CD8-positive, alpha-beta memory T cell (primary cell): ENCODE measurements at regions not wholly inside any gene's neighbourhood (a gene's known extent, or its start where the extent isn't known, plus 50 kb on each side); places are given as distances from the start of the nearest gene placed in this dataset.
"Not testable (repeated sequence)": the region's sequence is repeated elsewhere in the genome, so short reads cannot be mapped to it uniquely, and the experiment has no call there.

ENCODE experiments used
- CTCF ChIA-PET: fragments of 350-600 bp; sonication (Branson Sonifier 250); formaldehyde crosslinking; loops from one replicate; lab custom pipeline; 2021; ENCODE audit warnings: antibody characterized with exemption; lab: Charles Lee
- POLR2A ChIA-PET: fragments of 350-600 bp; sonication (Branson Sonifier 250); formaldehyde crosslinking; loops from one replicate; lab custom pipeline; 2021; ENCODE audit warnings: antibody characterized with exemption; lab: Charles Lee
- DNase-seq, 5 donors: peaks; one replicate each; pipeline versions ENCODE4 v3.0.0 to v3.0.0-alpha.2; 2020 to 2022; ENCODE audit warnings: mixed read lengths in 1 of 5
- H3K27ac ChIP-seq: one replicate; pipeline ENCODE4 v1.7.0; 2013; ENCODE audit warnings: low read depth, mild to moderate bottlenecking, low read length, moderate library complexity
- H3K27me3 ChIP-seq: 2 replicates; pipeline ENCODE4 v1.7.0; 2013; ENCODE audit warnings: low read length, mild to moderate bottlenecking; ENCODE audit not compliant: insufficient read depth, poor library complexity, severe bottlenecking
- H3K36me3 ChIP-seq: 2 replicates; pipeline ENCODE4 v1.7.0; 2013; ENCODE audit warnings: mild to moderate bottlenecking, low read length, moderate library complexity; ENCODE audit not compliant: insufficient read depth
- H3K4me1 ChIP-seq: 2 replicates; pipeline ENCODE4 v1.7.0; 2013; ENCODE audit warnings: mild to moderate bottlenecking, low read length, moderate library complexity; ENCODE audit not compliant: insufficient read depth
- H3K4me3 ChIP-seq: 2 replicates; pipeline ENCODE4 v1.7.0; 2013; ENCODE audit warnings: mild to moderate bottlenecking, low read length
- H3K9me3 ChIP-seq: 2 replicates; pipeline ENCODE4 v1.7.0; 2013; ENCODE audit warnings: mild to moderate bottlenecking, low read length
- H3K27ac Mint-ChIP-seq, 8 donors: one replicate each; pipeline ENCODE4 v1.8.0; 2020 to 2021; ENCODE audit warnings: mixed read lengths in 8 of 8, mild to moderate bottlenecking in 6 of 8, inconsistent platforms in 3 of 8, moderate library complexity in 3 of 8
- H3K27me3 Mint-ChIP-seq, 2 donors: one replicate each; pipeline ENCODE4 v1.8.0; 2020 to 2021; ENCODE audit warnings: mixed read lengths in 2 of 2, mild to moderate bottlenecking in 1 of 2, moderate library complexity in 1 of 2
- H3K36me3 Mint-ChIP-seq, 3 donors: one replicate each; pipeline ENCODE4 v1.8.0; 2020 to 2021; ENCODE audit warnings: mixed read lengths in 3 of 3, inconsistent platforms in 1 of 3, mild to moderate bottlenecking in 1 of 3
- H3K4me1 Mint-ChIP-seq, 3 donors: one replicate each; pipeline ENCODE4 v1.8.0; 2020 to 2021; ENCODE audit warnings: mixed read lengths in 3 of 3, inconsistent platforms in 1 of 3, mild to moderate bottlenecking in 1 of 3
- H3K4me3 Mint-ChIP-seq, 7 donors: one replicate each; pipeline ENCODE4 v1.8.0; 2020 to 2021; ENCODE audit warnings: mixed read lengths in 7 of 7, mild to moderate bottlenecking in 6 of 7, moderate library complexity in 4 of 7, inconsistent platforms in 2 of 7
- H3K9me3 Mint-ChIP-seq, 5 donors: one replicate each; pipeline ENCODE4 v1.8.0; 2020 to 2022; ENCODE audit warnings: mixed read lengths in 5 of 5, mild to moderate bottlenecking in 3 of 5, moderate library complexity in 2 of 5, inconsistent platforms in 1 of 5

- no peak overlapping the region for H3K27ac ChIP-seq
- DNase-seq, result no peak
- no peaks in the 10 kb centered on the region for H3K4me1 ChIP-seq
- no peak overlapping the region for H3K4me3 Mint-ChIP-seq
- H3K4me1 Mint-ChIP-seq, result no peaks in the 10 kb centered on the region
- no peaks in the 10 kb centered on the region for H3K9me3 ChIP-seq
- H3K36me3 Mint-ChIP-seq, result no peaks in the 10 kb centered on the region
- POLR2A ChIA-PET, result no interaction called here
- H3K9me3 Mint-ChIP-seq, result peaks cover 0 to 10% (median 4%) of the 10 kb centered on the region in 5 donors
- H3K27me3 ChIP-seq, result no peaks in the 10 kb centered on the region
- H3K27me3 Mint-ChIP-seq, result no peaks in the 10 kb centered on the region
- CTCF ChIA-PET, result no interaction called here
- H3K4me3 ChIP-seq, result no peak overlapping the region
- no peak overlapping the region for H3K27ac Mint-ChIP-seq
- H3K36me3 ChIP-seq, result no peaks in the 10 kb centered on the region
Observed at GRCh38 chr14:37746140-37746832, 150.9 kb downstream of the TTC6 start.

- Histone ChIP-seq H3K36me3 (no peaks in the 10 kb centered on the region), H3K27me3 (no peaks in the 10 kb centered on the region), H3K4me1 (no peaks in the 10 kb centered on the region), H3K4me3 (no peak overlapping the region), H3K9me3 (no peaks in the 10 kb centered on the region), H3K27ac (no peak overlapping the region)
- no peaks in the 10 kb centered on the region for H3K4me1 Mint-ChIP-seq
- ChIA-PET CTCF (no interaction called here), POLR2A (no interaction called here)
- H3K27me3 Mint-ChIP-seq, result no peaks in the 10 kb centered on the region
- H3K27ac Mint-ChIP-seq, result no peak overlapping the region
- no peaks in the 10 kb centered on the region for H3K36me3 Mint-ChIP-seq
- no peak overlapping the region for H3K4me3 Mint-ChIP-seq
- H3K9me3 Mint-ChIP-seq, result peaks cover 0 to 21% (median 2%) of the 10 kb centered on the region in 5 donors
- DNase-seq, result no peak
Observed at GRCh38 chr14:37753459-37753858, 158.0 kb downstream of the TTC6 start.

GRCh38 chr14:37760275-37760674 is 164.8 kb downstream of the TTC6 start:
- H3K4me3 ChIP-seq, POLR2A ChIA-PET, H3K27ac Mint-ChIP-seq, H3K9me3 ChIP-seq, H3K36me3 ChIP-seq, H3K27me3 ChIP-seq, H3K4me3 Mint-ChIP-seq, H3K4me1 ChIP-seq, H3K27ac ChIP-seq, H3K27me3 Mint-ChIP-seq, CTCF ChIA-PET, H3K36me3 Mint-ChIP-seq, H3K4me1 Mint-ChIP-seq, DNase-seq: not testable (repeated sequence)
- H3K9me3 Mint-ChIP-seq, result peaks cover 0 to 22% (median 6%) of the 10 kb centered on the region in 5 donors

GRCh38 chr14:37763266-37763665 is 167.8 kb downstream of the TTC6 start:
- Histone ChIP-seq H3K27me3 (no peaks in the 10 kb centered on the region), H3K4me1 (no peaks in the 10 kb centered on the region), H3K4me3 (no peak overlapping the region), H3K36me3 (no peaks in the 10 kb centered on the region), H3K27ac (no peak overlapping the region), H3K9me3 (no peaks in the 10 kb centered on the region)
- no peak overlapping the region for H3K27ac Mint-ChIP-seq
- no peaks in the 10 kb centered on the region for H3K36me3 Mint-ChIP-seq
- H3K4me3 Mint-ChIP-seq, result no peak overlapping the region
- no peaks in the 10 kb centered on the region for H3K27me3 Mint-ChIP-seq
- peaks cover 0 to 24% (median 8%) of the 10 kb centered on the region in 5 donors for H3K9me3 Mint-ChIP-seq
- ChIA-PET CTCF (no interaction called here), POLR2A (no interaction called here)
- DNase-seq, result no peak
- H3K4me1 Mint-ChIP-seq, result no peaks in the 10 kb centered on the region

- H3K36me3 Mint-ChIP-seq, H3K9me3 ChIP-seq, H3K27me3 Mint-ChIP-seq, POLR2A ChIA-PET, H3K27me3 ChIP-seq, CTCF ChIA-PET, H3K27ac Mint-ChIP-seq, DNase-seq, H3K27ac ChIP-seq, H3K4me3 Mint-ChIP-seq, H3K36me3 ChIP-seq, H3K4me1 Mint-ChIP-seq, H3K4me1 ChIP-seq, H3K4me3 ChIP-seq: not testable (repeated sequence)
- H3K9me3 Mint-ChIP-seq, result peaks cover 2 to 16% (median 11%) of the 10 kb centered on the region in 5 donors
Observed at GRCh38 chr14:37772283-37772682, 176.9 kb downstream of the TTC6 start.

- ChIA-PET CTCF (no interaction called here), POLR2A (no interaction called here)
- H3K9me3 ChIP-seq, result no peaks in the 10 kb centered on the region
- no peak overlapping the region for H3K4me3 Mint-ChIP-seq
- H3K9me3 Mint-ChIP-seq, result peaks cover 8 to 20% (median 16%) of the 10 kb centered on the region in 5 donors
- no peaks in the 10 kb centered on the region for H3K27me3 Mint-ChIP-seq
- DNase-seq, result no peak
- H3K27ac ChIP-seq, result no peak overlapping the region
- H3K4me1 Mint-ChIP-seq, result no peaks in the 10 kb centered on the region
- no peaks in the 10 kb centered on the region for H3K27me3 ChIP-seq
- H3K36me3 ChIP-seq, result no peaks in the 10 kb centered on the region
- H3K36me3 Mint-ChIP-seq, result no peaks in the 10 kb centered on the region
- no peak overlapping the region for H3K27ac Mint-ChIP-seq
- H3K4me3 ChIP-seq, result no peak overlapping the region
- no peaks in the 10 kb centered on the region for H3K4me1 ChIP-seq
Observed at GRCh38 chr14:37776791-37777499, 181.5 kb downstream of the TTC6 start.

GRCh38 chr14:37778135-37778943 is 182.9 kb downstream of the TTC6 start:
- Mint-ChIP-seq H3K36me3 (no peaks in the 10 kb centered on the region), H3K4me3 (no peak overlapping the region), H3K27ac (no peak overlapping the region), H3K9me3 (peaks cover 8 to 21% (median 14%) of the 10 kb centered on the region in 5 donors), H3K4me1 (no peaks in the 10 kb centered on the region), H3K27me3 (no peaks in the 10 kb centered on the region)
- ChIA-PET POLR2A (no interaction called here), CTCF (no interaction called here)
- DNase-seq, result no peak
- no peaks in the 10 kb centered on the region for H3K27me3 ChIP-seq
- no peaks in the 10 kb centered on the region for H3K36me3 ChIP-seq
- H3K4me1 ChIP-seq, result no peaks in the 10 kb centered on the region
- H3K4me3 ChIP-seq, result no peak overlapping the region
- H3K27ac ChIP-seq, result no peak overlapping the region
- no peaks in the 10 kb centered on the region for H3K9me3 ChIP-seq

GRCh38 chr14:37779480-37779879 is 184.1 kb downstream of the TTC6 start:
- Histone ChIP-seq H3K27ac (no peak overlapping the region), H3K27me3 (no peaks in the 10 kb centered on the region), H3K36me3 (no peaks in the 10 kb centered on the region), H3K4me3 (no peak overlapping the region), H3K4me1 (no peaks in the 10 kb centered on the region), H3K9me3 (no peaks in the 10 kb centered on the region)
- no peak for DNase-seq
- ChIA-PET CTCF (no interaction called here), POLR2A (no interaction called here)
- no peaks in the 10 kb centered on the region for H3K27me3 Mint-ChIP-seq
- H3K27ac Mint-ChIP-seq, result no peak overlapping the region
- no peaks in the 10 kb centered on the region for H3K36me3 Mint-ChIP-seq
- H3K9me3 Mint-ChIP-seq, result peaks cover 8 to 18% (median 11%) of the 10 kb centered on the region in 5 donors
- no peak overlapping the region for H3K4me3 Mint-ChIP-seq
- H3K4me1 Mint-ChIP-seq, result no peaks in the 10 kb centered on the region
